Parathyroid adenoma (tissue), 2 donors: ENCODE measurements at regions not wholly inside any gene's neighbourhood (a gene's known extent, or its start where the extent isn't known, plus 50 kb on each side); places are given as distances from the start of the nearest gene placed in this dataset.

Source experiments
- H2AFZ ChIP-seq: fragments of 300-600 bp; sonication (generic); one replicate; pipeline ENCODE4 v1.7.0; 2017; ENCODE audit warnings: antibody characterized with exemption, mild to moderate bottlenecking
- H3K27ac ChIP-seq: fragments of 300-600 bp; sonication (generic); one replicate; pipeline ENCODE4 v1.7.0; 2017
- H3K27me3 ChIP-seq: fragments of 300-600 bp; sonication (generic); one replicate; pipeline ENCODE4 v1.7.0; 2017; ENCODE audit warnings: low read length; ENCODE audit not compliant: control insufficient read depth, insufficient read depth
- H3K36me3 ChIP-seq: fragments of 300-600 bp; sonication (generic); one replicate; pipeline ENCODE4 v1.7.0; 2017; ENCODE audit warnings: low read length; ENCODE audit not compliant: control insufficient read depth, insufficient read depth
- H3K4me1 ChIP-seq: fragments of 300-600 bp; sonication (generic); one replicate; pipeline ENCODE4 v1.7.0; 2017; ENCODE audit warnings: control low read depth
- H3K4me2 ChIP-seq: fragments of 300-600 bp; sonication (generic); one replicate; pipeline ENCODE4 v1.7.0; 2017; ENCODE audit warnings: low read length
- H3K4me3 ChIP-seq: fragments of 300-600 bp; sonication (generic); one replicate; pipeline ENCODE4 v1.7.0; 2017; ENCODE audit warnings: low read depth, low read length
- H3K79me2 ChIP-seq: fragments of 300-600 bp; sonication (generic); one replicate; pipeline ENCODE4 v1.7.0; 2017; ENCODE audit warnings: control low read depth
- H3K9ac ChIP-seq: fragments of 300-600 bp; sonication (generic); one replicate; pipeline ENCODE4 v1.7.0; 2017; ENCODE audit warnings: mild to moderate bottlenecking
- H3K9me3 ChIP-seq: fragments of 300-600 bp; sonication (generic); one replicate; pipeline ENCODE4 v1.7.0; 2017; ENCODE audit warnings: low read length; ENCODE audit not compliant: control insufficient read depth
- TF ChIP-seq, protein P1 (sequence below): fragments of 300-600 bp; sonication (generic); IDR thresholded peaks from one replicate; pipeline ENCODE4 v1.7.0; 2017; ENCODE audit warnings: antibody characterized with exemption, mild to moderate bottlenecking
- donor health status: primary hyperparathyroidism.

- Histone ChIP-seq H3K4me2 (no peak overlapping the region), H3K27ac (no peak overlapping the region), H3K79me2 (no peaks in the 10 kb centered on the region), H3K4me1 (peaks cover 2% of the 10 kb centered on the region), H2AFZ (no peak overlapping the region), H3K36me3 (no peaks in the 10 kb centered on the region), H3K27me3 (no peaks in the 10 kb centered on the region), H3K4me3 (no peak overlapping the region), H3K9me3 (no peaks in the 10 kb centered on the region), H3K9ac (no peak overlapping the region)
- TF ChIP-seq, protein P1, sequence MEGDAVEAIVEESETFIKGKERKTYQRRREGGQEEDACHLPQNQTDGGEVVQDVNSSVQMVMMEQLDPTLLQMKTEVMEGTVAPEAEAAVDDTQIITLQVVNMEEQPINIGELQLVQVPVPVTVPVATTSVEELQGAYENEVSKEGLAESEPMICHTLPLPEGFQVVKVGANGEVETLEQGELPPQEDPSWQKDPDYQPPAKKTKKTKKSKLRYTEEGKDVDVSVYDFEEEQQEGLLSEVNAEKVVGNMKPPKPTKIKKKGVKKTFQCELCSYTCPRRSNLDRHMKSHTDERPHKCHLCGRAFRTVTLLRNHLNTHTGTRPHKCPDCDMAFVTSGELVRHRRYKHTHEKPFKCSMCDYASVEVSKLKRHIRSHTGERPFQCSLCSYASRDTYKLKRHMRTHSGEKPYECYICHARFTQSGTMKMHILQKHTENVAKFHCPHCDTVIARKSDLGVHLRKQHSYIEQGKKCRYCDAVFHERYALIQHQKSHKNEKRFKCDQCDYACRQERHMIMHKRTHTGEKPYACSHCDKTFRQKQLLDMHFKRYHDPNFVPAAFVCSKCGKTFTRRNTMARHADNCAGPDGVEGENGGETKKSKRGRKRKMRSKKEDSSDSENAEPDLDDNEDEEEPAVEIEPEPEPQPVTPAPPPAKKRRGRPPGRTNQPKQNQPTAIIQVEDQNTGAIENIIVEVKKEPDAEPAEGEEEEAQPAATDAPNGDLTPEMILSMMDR, result no peak
Observed at GRCh38 chr10:88209837-88210561, 346.6 kb downstream of the PTEN start.

GRCh38 chr10:88211230-88211629 lies 347.8 kb downstream of the PTEN start:
- H3K27ac ChIP-seq, result no peak overlapping the region
- no peaks in the 10 kb centered on the region for H3K36me3 ChIP-seq
- H3K9me3 ChIP-seq, result no peaks in the 10 kb centered on the region
- H3K4me2 ChIP-seq, result no peak overlapping the region
- TF ChIP-seq, protein P1, result no peak
- no peaks in the 10 kb centered on the region for H3K79me2 ChIP-seq
- no peak overlapping the region for H3K9ac ChIP-seq
- no peak overlapping the region for H3K4me3 ChIP-seq
- H3K4me1 ChIP-seq, result peaks cover 2% of the 10 kb centered on the region
- H3K27me3 ChIP-seq, result no peaks in the 10 kb centered on the region
- H2AFZ ChIP-seq, result no peak overlapping the region

DNA sequence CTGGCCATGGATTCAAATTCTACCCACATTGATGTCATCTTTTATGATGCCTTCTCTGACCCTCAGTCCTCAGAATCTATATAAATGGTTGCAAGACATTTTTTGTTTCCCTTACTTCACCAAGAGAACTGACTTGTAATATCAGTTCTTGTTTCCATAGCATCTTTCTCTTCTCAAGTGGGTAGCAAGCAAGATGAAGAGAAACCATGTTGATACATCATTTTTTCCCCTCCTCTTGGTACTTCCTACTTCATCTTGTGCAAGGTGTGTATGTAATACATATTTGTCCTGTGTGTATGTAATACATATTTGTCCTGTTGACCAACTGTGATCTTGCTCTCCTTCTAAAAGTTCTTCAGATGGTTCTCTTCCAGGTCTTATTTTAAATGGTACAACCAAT lies 348.6 kb downstream of the PTEN start:
- Histone ChIP-seq H2AFZ (no peak overlapping the region), H3K27ac (no peak overlapping the region), H3K4me3 (no peak overlapping the region), H3K9ac (no peak overlapping the region), H3K27me3 (no peaks in the 10 kb centered on the region), H3K79me2 (no peaks in the 10 kb centered on the region), H3K36me3 (no peaks in the 10 kb centered on the region), H3K4me2 (no peak overlapping the region), H3K9me3 (no peaks in the 10 kb centered on the region), H3K4me1 (no peaks in the 10 kb centered on the region)
- TF ChIP-seq, protein P1, result no peak

GRCh38 chr10:88213065-88213605 lies 349.7 kb downstream of the PTEN start:
- Histone ChIP-seq H2AFZ (no peak overlapping the region), H3K27ac (no peak overlapping the region), H3K4me2 (no peak overlapping the region), H3K9ac (no peak overlapping the region), H3K36me3 (no peaks in the 10 kb centered on the region), H3K4me1 (no peaks in the 10 kb centered on the region), H3K27me3 (no peaks in the 10 kb centered on the region), H3K4me3 (no peak overlapping the region), H3K9me3 (no peaks in the 10 kb centered on the region), H3K79me2 (no peaks in the 10 kb centered on the region)
- TF ChIP-seq, protein P1, result no peak

- no peaks in the 10 kb centered on the region for H3K4me1 ChIP-seq
- H3K36me3 ChIP-seq, result no peaks in the 10 kb centered on the region
- H2AFZ ChIP-seq, result no peak overlapping the region
- H3K79me2 ChIP-seq, result no peaks in the 10 kb centered on the region
- no peaks in the 10 kb centered on the region for H3K27me3 ChIP-seq
- H3K9me3 ChIP-seq, result no peaks in the 10 kb centered on the region
- no peak overlapping the region for H3K4me3 ChIP-seq
- TF ChIP-seq, protein P1, result no peak
- no peak overlapping the region for H3K27ac ChIP-seq
- no peak overlapping the region for H3K4me2 ChIP-seq
- no peak overlapping the region for H3K9ac ChIP-seq
Observed at GRCh38 chr10:88216976-88217375, 353.6 kb downstream of the PTEN start.
